ENCODE measurements at regions not wholly inside any gene's neighbourhood (a gene's known extent, or its start where the extent isn't known, plus 50 kb on each side); places are given as distances from the start of the nearest gene placed in this dataset.

DNA sequence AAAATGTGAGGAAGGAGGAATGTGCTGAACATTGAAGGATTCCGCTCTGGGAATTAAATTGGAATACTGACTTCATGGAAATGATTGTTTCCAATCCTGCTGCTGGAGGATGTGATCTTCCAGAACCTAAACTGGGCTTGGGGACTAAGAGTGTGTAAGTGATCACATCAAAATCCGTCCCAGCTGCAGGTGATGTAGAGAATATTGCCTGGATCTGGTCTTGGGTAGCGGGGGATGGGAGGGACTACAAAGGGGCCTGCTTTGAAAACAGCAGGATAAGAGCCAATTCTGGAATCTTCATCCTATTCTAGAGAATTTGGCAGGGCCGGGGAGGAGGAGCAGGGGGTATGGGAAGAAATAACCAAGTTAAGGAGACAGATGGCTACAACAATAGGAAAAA is 552.2 kb upstream of the FZD8 start:
- DNase-seq (ENCODE audit: low read depth) = no peak
- TF ChIP-seq, protein P1, sequence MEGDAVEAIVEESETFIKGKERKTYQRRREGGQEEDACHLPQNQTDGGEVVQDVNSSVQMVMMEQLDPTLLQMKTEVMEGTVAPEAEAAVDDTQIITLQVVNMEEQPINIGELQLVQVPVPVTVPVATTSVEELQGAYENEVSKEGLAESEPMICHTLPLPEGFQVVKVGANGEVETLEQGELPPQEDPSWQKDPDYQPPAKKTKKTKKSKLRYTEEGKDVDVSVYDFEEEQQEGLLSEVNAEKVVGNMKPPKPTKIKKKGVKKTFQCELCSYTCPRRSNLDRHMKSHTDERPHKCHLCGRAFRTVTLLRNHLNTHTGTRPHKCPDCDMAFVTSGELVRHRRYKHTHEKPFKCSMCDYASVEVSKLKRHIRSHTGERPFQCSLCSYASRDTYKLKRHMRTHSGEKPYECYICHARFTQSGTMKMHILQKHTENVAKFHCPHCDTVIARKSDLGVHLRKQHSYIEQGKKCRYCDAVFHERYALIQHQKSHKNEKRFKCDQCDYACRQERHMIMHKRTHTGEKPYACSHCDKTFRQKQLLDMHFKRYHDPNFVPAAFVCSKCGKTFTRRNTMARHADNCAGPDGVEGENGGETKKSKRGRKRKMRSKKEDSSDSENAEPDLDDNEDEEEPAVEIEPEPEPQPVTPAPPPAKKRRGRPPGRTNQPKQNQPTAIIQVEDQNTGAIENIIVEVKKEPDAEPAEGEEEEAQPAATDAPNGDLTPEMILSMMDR (IDR thresholded peaks at IDR 0.05; ENCODE audit: low read length, missing control alignments) = no peak
- H3K4me3 ChIP-seq (replicated peaks; ENCODE audit: low read depth, low read length) = no peak overlapping the region

DNA sequence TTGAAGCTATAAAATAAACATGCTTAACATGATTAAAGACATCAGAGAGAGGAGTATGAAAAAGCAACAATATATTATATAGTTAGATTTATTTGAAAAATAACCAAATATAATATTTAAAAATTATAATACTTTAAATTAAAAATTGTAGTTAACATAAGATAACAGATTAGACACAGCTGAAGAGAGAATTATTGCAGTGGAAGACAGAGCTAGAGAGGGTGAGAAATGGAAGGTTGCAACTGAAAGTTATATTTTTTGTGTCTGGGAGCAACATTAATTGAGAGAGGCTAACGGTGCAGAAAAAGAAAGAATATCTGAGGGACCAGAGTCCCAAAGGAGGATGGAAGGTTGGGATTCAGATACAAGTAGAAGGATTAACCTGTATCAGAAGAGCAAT is 548.9 kb upstream of the FZD8 start:
- DNase-seq (ENCODE audit: low read depth) = no peak
- TF ChIP-seq, protein P1 (IDR thresholded peaks at IDR 0.05; ENCODE audit: low read length, missing control alignments) = no peak
- H3K4me3 ChIP-seq (replicated peaks; ENCODE audit: low read depth, low read length) = no peak overlapping the region

DNA sequence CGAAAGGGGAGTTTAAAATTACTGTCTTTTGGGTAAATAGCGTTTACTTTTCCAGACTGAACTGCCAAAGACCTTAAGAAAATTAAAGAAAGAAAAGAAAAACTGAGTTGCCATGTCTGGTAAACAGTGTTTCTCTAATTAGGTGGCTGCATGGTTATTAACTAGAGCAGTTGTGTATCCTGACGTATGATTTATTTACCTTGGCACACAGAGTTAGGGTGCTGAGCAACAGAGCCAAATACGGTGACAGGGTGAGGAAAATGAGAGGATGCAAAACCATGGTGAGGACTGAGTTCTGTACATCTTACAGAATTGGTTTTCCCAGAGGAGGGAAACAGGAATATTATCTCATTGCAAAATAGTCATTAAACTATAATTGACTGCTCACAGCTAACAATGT is 546.4 kb upstream of the FZD8 start:
- H3K4me3 ChIP-seq (replicated peaks; ENCODE audit: low read depth, low read length) = no peak overlapping the region
- no peak for DNase-seq (ENCODE audit: low read depth)
- TF ChIP-seq, protein P1 (IDR thresholded peaks at IDR 0.05; ENCODE audit: low read length, missing control alignments) = no peak

DNA sequence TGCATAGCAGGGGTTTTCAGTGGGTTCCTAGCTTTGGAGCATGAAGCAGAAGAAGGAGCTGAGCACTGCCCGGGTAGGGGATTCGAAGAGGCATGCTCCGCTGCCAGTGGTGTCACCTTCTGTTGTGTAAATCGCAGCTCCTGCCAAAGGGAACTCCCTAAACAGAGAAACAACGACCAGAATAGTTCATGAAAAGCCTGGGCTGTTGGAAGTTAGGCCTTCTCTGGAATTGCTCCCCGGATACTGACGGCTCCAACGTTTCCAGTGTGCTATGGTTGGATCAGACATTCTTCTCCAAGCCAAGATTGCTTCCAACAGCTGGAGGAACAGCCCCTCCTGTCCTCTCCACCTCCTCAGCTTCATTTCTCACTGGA is 546.0 kb upstream of the FZD8 start:
- TF ChIP-seq, protein P1 (IDR thresholded peaks at IDR 0.05; ENCODE audit: low read length, missing control alignments) = no peak

DNA sequence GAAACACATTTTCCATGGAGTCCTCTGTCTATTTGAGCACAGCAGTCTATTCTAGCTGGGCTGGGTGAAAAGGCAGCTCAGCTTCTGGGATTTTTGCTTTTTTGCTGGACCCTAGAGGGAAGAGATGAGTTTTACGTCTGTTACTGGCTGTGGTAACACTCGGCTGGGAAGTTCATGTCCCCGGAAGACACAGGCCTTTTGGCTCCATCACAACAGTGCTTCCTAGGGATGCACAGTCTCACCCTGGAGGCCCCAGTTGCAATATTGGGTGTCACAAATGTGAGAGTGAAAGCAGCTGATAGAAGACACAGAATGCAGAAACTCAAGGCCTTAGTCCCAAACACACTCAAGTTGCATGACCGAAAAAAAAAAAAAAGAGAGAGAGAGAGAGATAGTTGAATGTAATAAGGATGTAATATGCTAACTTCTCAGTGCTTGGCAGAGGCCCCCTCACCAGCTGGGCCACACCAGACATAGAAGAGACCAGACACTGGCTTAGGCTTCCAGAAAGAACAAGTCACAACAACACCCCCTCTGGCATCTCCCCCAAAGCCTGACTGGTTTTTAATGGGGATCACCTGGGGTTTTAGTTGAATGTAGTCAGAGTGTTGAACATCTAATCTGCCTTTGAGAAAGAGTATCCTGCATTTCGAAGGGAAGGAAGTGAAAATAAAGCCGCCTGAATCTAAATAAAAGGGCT is 545.4 kb upstream of the FZD8 start:
- H3K4me3 ChIP-seq (replicated peaks; ENCODE audit: low read depth, low read length) = no peak overlapping the region
- DNase-seq (ENCODE audit: low read depth) = no peak
- TF ChIP-seq, protein P1 (IDR thresholded peaks at IDR 0.05; ENCODE audit: low read length, missing control alignments) = no peak

More for the DNA sequence above, 546.0 kb upstream of the FZD8 start:
- peak; percentile 36 for DNase-seq (ENCODE audit: low read depth)
- no peak overlapping the region for H3K4me3 ChIP-seq (replicated peaks; ENCODE audit: low read depth, low read length)

DNA sequence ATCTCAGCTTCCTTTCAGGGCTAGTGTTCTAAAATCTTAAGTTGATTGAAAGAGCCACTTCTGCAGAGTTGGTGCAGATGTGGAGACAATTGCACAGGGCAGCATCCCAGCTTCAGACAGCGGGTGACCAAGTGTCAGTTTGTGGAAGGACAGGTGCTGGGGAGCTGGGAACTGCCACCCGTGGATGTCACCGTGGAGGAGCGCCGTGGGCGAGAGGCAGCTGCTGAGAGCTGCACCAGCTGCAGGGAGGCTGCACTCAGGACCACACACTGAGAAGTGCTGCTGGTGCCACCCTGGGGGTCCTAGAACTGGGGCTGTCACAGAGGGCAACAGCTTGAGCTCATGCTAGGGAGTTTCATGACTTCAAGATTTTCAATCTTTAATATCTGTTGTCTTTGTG is 543.0 kb upstream of the FZD8 start:
- TF ChIP-seq, protein P1 (IDR thresholded peaks at IDR 0.05; ENCODE audit: low read length, missing control alignments) = no peak
- H3K4me3 ChIP-seq (replicated peaks; ENCODE audit: low read depth, low read length) = no peak overlapping the region
- no peak for DNase-seq (ENCODE audit: low read depth)

DNA sequence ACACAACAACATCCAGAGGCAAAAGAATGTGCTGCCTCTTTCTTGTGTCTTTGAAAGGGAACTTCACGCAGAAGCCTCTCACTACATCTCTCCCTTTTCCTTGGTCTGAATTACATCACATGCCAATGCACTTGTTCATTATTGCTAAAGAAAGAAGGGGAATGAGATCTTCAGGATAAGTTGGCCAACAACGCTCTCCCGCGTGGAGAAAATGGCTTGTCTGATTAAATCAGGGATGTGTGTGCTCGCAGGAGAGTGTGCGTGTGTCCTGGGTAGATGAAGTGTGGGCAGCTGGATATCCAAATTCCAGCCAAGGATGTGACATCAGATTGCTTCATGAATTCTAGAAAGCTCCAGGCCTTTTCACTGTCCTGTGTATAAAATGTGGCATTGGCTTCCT is 541.6 kb upstream of the FZD8 start:
- no peak for DNase-seq (ENCODE audit: low read depth)
- H3K4me3 ChIP-seq (replicated peaks; ENCODE audit: low read depth, low read length) = no peak overlapping the region
- TF ChIP-seq, protein P1 (IDR thresholded peaks at IDR 0.05; ENCODE audit: low read length, missing control alignments) = no peak
